HG03520 (cell line): ENCODE measurements at regions not wholly inside any gene's neighbourhood (a gene's known extent, or its start where the extent isn't known, plus 50 kb on each side); places are given as distances from the start of the nearest gene placed in this dataset.
"Not testable (repeated sequence)": the region's sequence is repeated elsewhere in the genome, so short reads cannot be mapped to it uniquely, and the experiment has no call there.

Experiments used
- ATAC-seq: cut with Tn5 transposase; IDR thresholded peaks from one replicate; pipeline ENCODE4 v1.9.1; 2021; ENCODE audit warnings: mild to moderate bottlenecking, moderate library complexity; ENCODE audit not compliant: unreplicated experiment

GRCh38 chr14:87640553-87640952, 352.4 kb downstream of the GALC start:
- ATAC-seq: no peak

- ATAC-seq: no peak
These were observed 354.8 kb downstream of the GALC start for GRCh38 chr14:87638196-87638595.

- ATAC-seq: no peak
These were observed 357.5 kb downstream of the GALC start for GRCh38 chr14:87635442-87635841.

- no peak for ATAC-seq
These were observed 360.2 kb downstream of the GALC start for GRCh38 chr14:87632796-87633195.

- ATAC-seq: no peak
These were observed 362.1 kb downstream of the GALC start for GRCh38 chr14:87630846-87631245.

GRCh38 chr14:87629788-87630187, 363.2 kb downstream of the GALC start:
- ATAC-seq: no peak

- no peak for ATAC-seq
These were observed 364.2 kb downstream of the GALC start for GRCh38 chr14:87628780-87629179.

GRCh38 chr14:87628129-87628528, 364.9 kb downstream of the GALC start:
- no peak for ATAC-seq

- ATAC-seq: no peak
These were observed 366.7 kb downstream of the GALC start for GRCh38 chr14:87626266-87626665.

GRCh38 chr14:87623616-87624015, 369.4 kb downstream of the GALC start:
- no peak for ATAC-seq

- ATAC-seq: no peak
These were observed 375.9 kb downstream of the GALC start for GRCh38 chr14:87617079-87617478.

GRCh38 chr14:87615822-87616679, 376.9 kb downstream of the GALC start:
- peak; percentile 74 for ATAC-seq

- no peak for ATAC-seq
These were observed 377.9 kb downstream of the GALC start for GRCh38 chr14:87615047-87615446.

GRCh38 chr14:87613881-87614280, 379.1 kb downstream of the GALC start:
- no peak for ATAC-seq

GRCh38 chr14:87607056-87607455, 385.9 kb downstream of the GALC start:
- ATAC-seq: not testable (repeated sequence)

GRCh38 chr14:87601036-87601435, 391.9 kb downstream of the GALC start:
- no peak for ATAC-seq

GRCh38 chr14:87600240-87600639, 392.7 kb downstream of the GALC start:
- no peak for ATAC-seq

- no peak for ATAC-seq
These were observed 411.7 kb downstream of the GALC start for GRCh38 chr14:87581298-87581697.

- ATAC-seq: no peak
These were observed 413.9 kb downstream of the GALC start for GRCh38 chr14:87579036-87579435.

- no peak for ATAC-seq
These were observed 417.6 kb downstream of the GALC start for GRCh38 chr14:87575378-87575777.

- ATAC-seq: no peak
These were observed 419.4 kb downstream of the GALC start for GRCh38 chr14:87573591-87573990.

GRCh38 chr14:87567618-87568295, 425.2 kb downstream of the GALC start:
- ATAC-seq: no peak
